WTC11 (cell line): ENCODE measurements at regions not wholly inside any gene's neighbourhood (a gene's known extent, or its start where the extent isn't known, plus 50 kb on each side); places are given as distances from the start of the nearest gene placed in this dataset.

Experiments
- ATAC-seq: fragments of 200-7000 bp; cut with Tn5 transposase; 2 replicates; pipeline ENCODE4 v1.10.0; 2021; ENCODE audit warnings: mild to moderate bottlenecking, moderate library complexity
- CTCF ChIA-PET: fragments of 300-600 bp; sonication (Branson Sonifier 250); formaldehyde crosslinking; loops from one replicate; lab custom pipeline; 2021; ENCODE audit warnings: antibody characterized with exemption; lab: Charles Lee
- POLR2A ChIA-PET: fragments of 350-600 bp; sonication (Branson Sonifier 250); formaldehyde crosslinking; loops from one replicate; lab custom pipeline; 2021; ENCODE audit warnings: antibody characterized with exemption; lab: Charles Lee
- DNase-seq: peaks from one replicate; pipeline ENCODE4 v3.0.0; 2021; ENCODE audit warnings: low spot score
- H3K27ac Mint-ChIP-seq: 2 replicates; pipeline ENCODE4 v1.8.0; 2021; ENCODE audit warnings: mixed read lengths
- H3K27me3 Mint-ChIP-seq: 2 replicates; pipeline ENCODE4 v1.8.0; 2021; ENCODE audit warnings: low read depth, mild to moderate bottlenecking, moderate library complexity, mixed read lengths
- H3K36me3 Mint-ChIP-seq: 2 replicates; pipeline ENCODE4 v1.8.0; 2021; ENCODE audit warnings: mixed read lengths
- H3K4me1 Mint-ChIP-seq: 2 replicates; pipeline ENCODE4 v1.8.0; 2022; ENCODE audit warnings: mixed read lengths
- H3K4me3 Mint-ChIP-seq: 2 replicates; pipeline ENCODE4 v1.8.0; 2021; ENCODE audit warnings: mild to moderate bottlenecking, moderate library complexity, mixed read lengths
- H3K9me3 Mint-ChIP-seq: 2 replicates; pipeline ENCODE4 v1.8.0; 2021; ENCODE audit warnings: mixed read lengths
- FOXJ3 ChIP-seq: sonication (generic); formaldehyde crosslinking; IDR thresholded peaks from 2 replicates; pipeline ENCODE4 v1.9.0; 2021; ENCODE audit warnings: missing genetic modification reagents, mild to moderate bottlenecking, borderline replicate concordance
- JUN ChIP-seq: sonication (generic); formaldehyde crosslinking; IDR thresholded peaks from 2 replicates; pipeline ENCODE4 v1.8.0; 2023; ENCODE audit warnings: mild to moderate bottlenecking, missing genetic modification reagents
- MYBL2 ChIP-seq: sonication (generic); formaldehyde crosslinking; IDR thresholded peaks from 2 replicates; pipeline ENCODE4 v1.8.1; 2023; ENCODE audit warnings: mild to moderate bottlenecking, moderate library complexity, missing genetic modification reagents
- NFE2L1 ChIP-seq: sonication (generic); formaldehyde crosslinking; IDR thresholded peaks from 2 replicates; pipeline ENCODE4 v1.8.1; 2023; ENCODE audit warnings: missing genetic modification reagents
- NFYB ChIP-seq: sonication (generic); formaldehyde crosslinking; conservative IDR thresholded peaks from 2 replicates; pipeline ENCODE4 v1.8.0; 2022; ENCODE audit warnings: low read depth, missing genetic modification reagents
- RELA ChIP-seq: sonication (generic); formaldehyde crosslinking; IDR thresholded peaks from 2 replicates; pipeline ENCODE4 v1.8.1; 2022; ENCODE audit warnings: missing genetic modification reagents, mild to moderate bottlenecking, borderline replicate concordance
- RORB ChIP-seq: fragments of 250-450 bp; sonication (Bioruptor Pico); IDR thresholded peaks from 2 replicates; pipeline ENCODE4 v1.9.0; 2021; ENCODE audit warnings: mild to moderate bottlenecking
- SMAD4 ChIP-seq: sonication (generic); formaldehyde crosslinking; IDR thresholded peaks from 2 replicates; pipeline ENCODE4 v1.8.0; 2022; ENCODE audit warnings: mild to moderate bottlenecking, missing genetic modification reagents
- SP1 ChIP-seq: sonication (generic); formaldehyde crosslinking; conservative IDR thresholded peaks from 2 replicates; pipeline ENCODE4 v1.8.1; 2022; ENCODE audit warnings: missing genetic modification reagents
- TCF7 ChIP-seq: sonication (generic); formaldehyde crosslinking; IDR thresholded peaks from 2 replicates; pipeline ENCODE4 v1.8.0; 2022; ENCODE audit warnings: mild to moderate bottlenecking, low read depth, missing genetic modification reagents, moderate library complexity
- ZNF138 ChIP-seq: sonication (generic); formaldehyde crosslinking; conservative IDR thresholded peaks from 2 replicates; pipeline ENCODE4 v1.8.1; 2022; ENCODE audit warnings: mild to moderate bottlenecking, moderate library complexity, missing genetic modification reagents
- ZNF232 ChIP-seq: sonication (generic); formaldehyde crosslinking; IDR thresholded peaks from 2 replicates; pipeline ENCODE4 v1.8.0; 2022; ENCODE audit warnings: mild to moderate bottlenecking, missing genetic modification reagents
- TF ChIP-seq, protein P1 (sequence below): fragments of 250-450 bp; sonication (Bioruptor Pico); IDR thresholded peaks from 2 replicates; pipeline ENCODE4 v1.9.0; 2021; ENCODE audit warnings: moderate library complexity, mild to moderate bottlenecking, inconsistent platforms, borderline replicate concordance
- TF ChIP-seq, protein P2 (sequence below): sonication (generic); formaldehyde crosslinking; IDR thresholded peaks from 2 replicates; pipeline ENCODE4 v1.8.1; 2023; ENCODE audit warnings: mild to moderate bottlenecking, missing genetic modification reagents
- TF ChIP-seq, protein P3 (sequence below): fragments of 250-450 bp; sonication (Bioruptor Pico); IDR thresholded peaks from 2 replicates; pipeline ENCODE4 v1.9.0; 2021; ENCODE audit warnings: mild to moderate bottlenecking
- TF ChIP-seq, protein P4 (sequence below): sonication (generic); formaldehyde crosslinking; IDR thresholded peaks from 2 replicates; pipeline ENCODE4 v1.8.1; 2023; ENCODE audit warnings: mild to moderate bottlenecking, missing genetic modification reagents
- TF ChIP-seq, protein P5 (sequence below): sonication (generic); formaldehyde crosslinking; IDR thresholded peaks from 2 replicates; pipeline ENCODE4 v1.8.0; 2022; ENCODE audit warnings: mild to moderate bottlenecking, missing genetic modification reagents
- TF ChIP-seq, protein P6 (sequence below): sonication (generic); formaldehyde crosslinking; conservative IDR thresholded peaks from 2 replicates; pipeline ENCODE4 v1.8.1; 2023; ENCODE audit warnings: mild to moderate bottlenecking, low read depth, missing genetic modification reagents, moderate library complexity
- TF ChIP-seq, protein P7 (sequence below): sonication (generic); formaldehyde crosslinking; IDR thresholded peaks from 2 replicates; pipeline ENCODE4 v1.8.1; 2023; ENCODE audit warnings: mild to moderate bottlenecking, moderate library complexity, missing genetic modification reagents
- TF ChIP-seq, protein P8 (sequence below): sonication (generic); formaldehyde crosslinking; IDR thresholded peaks from 2 replicates; pipeline ENCODE4 v1.8.0; 2022; ENCODE audit warnings: missing genetic modification reagents

DNA sequence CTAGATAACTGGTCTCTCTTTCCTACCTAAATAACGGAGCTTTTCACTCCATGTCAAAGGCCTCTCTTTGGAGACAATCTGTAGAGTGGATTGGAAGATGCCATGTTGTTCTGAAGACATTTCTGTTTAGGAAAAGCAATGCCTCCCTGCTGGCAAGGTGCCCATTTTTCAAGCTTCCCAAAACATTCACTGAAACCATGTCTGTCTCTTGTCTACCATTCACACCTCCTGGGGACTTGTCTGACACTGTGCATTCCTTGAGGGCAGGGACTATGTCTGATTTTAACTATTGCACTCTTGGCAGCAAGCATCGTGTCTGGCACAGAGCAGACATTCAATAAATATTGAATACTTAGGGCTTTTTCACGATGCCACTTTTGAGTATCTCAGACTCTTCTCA, 528.9 kb upstream of the NRP1 start:
- Mint-ChIP-seq H3K9me3 (peaks cover 7% of the 10 kb centered on the region), H3K27me3 (no peaks in the 10 kb centered on the region; the same call in 1 of the 2 replicates), H3K36me3 (0 out of 2 replicates have a peak, but pooled peaks cover 2% of the 10 kb centered on the region), H3K27ac (no peak overlapping the region), H3K4me1 (peaks cover 29% of the 10 kb centered on the region), H3K4me3 (no peak overlapping the region)
- ATAC-seq: no peak
- no peak for DNase-seq
- TF ChIP-seq RELA: no peak
- no peak for TF ChIP-seq SMAD4
- TF ChIP-seq, protein P1, sequence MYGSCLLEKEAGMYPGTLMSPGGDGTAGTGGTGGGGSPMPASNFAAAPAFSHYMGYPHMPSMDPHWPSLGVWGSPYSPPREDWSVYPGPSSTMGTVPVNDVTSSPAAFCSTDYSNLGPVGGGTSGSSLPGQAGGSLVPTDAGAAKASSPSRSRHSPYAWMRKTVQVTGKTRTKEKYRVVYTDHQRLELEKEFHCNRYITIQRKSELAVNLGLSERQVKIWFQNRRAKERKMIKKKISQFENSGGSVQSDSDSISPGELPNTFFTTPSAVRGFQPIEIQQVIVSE (CRISPR knock-in tag): no peak
- TF ChIP-seq NFE2L1 (CRISPR knock-in tag): no peak
- no peak for TF ChIP-seq NFYB (CRISPR knock-in tag)
- TF ChIP-seq, protein P2, sequence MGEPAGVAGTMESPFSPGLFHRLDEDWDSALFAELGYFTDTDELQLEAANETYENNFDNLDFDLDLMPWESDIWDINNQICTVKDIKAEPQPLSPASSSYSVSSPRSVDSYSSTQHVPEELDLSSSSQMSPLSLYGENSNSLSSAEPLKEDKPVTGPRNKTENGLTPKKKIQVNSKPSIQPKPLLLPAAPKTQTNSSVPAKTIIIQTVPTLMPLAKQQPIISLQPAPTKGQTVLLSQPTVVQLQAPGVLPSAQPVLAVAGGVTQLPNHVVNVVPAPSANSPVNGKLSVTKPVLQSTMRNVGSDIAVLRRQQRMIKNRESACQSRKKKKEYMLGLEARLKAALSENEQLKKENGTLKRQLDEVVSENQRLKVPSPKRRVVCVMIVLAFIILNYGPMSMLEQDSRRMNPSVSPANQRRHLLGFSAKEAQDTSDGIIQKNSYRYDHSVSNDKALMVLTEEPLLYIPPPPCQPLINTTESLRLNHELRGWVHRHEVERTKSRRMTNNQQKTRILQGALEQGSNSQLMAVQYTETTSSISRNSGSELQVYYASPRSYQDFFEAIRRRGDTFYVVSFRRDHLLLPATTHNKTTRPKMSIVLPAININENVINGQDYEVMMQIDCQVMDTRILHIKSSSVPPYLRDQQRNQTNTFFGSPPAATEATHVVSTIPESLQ (CRISPR knock-in tag): no peak
- TF ChIP-seq SP1: no peak
- no peak for TF ChIP-seq ZNF232
- TF ChIP-seq JUN (CRISPR knock-in tag): no peak
- TF ChIP-seq RORB (CRISPR knock-in tag): no peak
- CTCF ChIA-PET: no interaction called here
- POLR2A ChIA-PET: no interaction called here

DNA sequence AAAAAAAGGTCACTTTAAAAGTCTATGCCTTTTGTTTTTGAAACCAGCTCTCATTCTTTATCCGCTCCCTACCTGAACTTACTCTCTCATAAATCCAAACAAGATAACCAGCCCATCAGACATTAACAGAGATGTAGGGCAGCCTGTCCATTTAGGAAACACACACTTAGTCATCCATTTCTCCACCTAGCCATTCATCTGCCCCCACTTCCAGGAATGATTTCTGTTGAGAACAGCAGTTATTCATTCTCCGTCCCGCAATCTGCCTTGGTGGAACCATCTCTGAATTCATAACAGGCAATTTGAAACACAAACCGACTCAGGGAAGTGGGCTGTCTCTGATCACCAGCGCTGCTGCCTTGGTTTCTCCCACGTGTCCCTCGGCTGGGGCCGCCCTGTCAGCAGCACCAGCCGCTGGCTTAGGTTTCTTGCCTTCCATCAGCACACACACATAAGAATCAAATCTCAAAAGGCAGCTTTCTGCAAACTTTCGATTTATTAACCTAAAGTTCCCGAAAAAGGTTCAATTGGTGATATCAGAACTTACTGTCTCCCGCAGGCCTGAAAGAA, 528.2 kb upstream of the NRP1 start:
- no peak for ATAC-seq
- no peak overlapping the region for H3K4me3 Mint-ChIP-seq
- H3K9me3 Mint-ChIP-seq: peaks cover 7% of the 10 kb centered on the region
- H3K27me3 Mint-ChIP-seq: no peaks in the 10 kb centered on the region; the same call in 1 of the 2 replicates
- no peak for DNase-seq
- peaks cover 29% of the 10 kb centered on the region for H3K4me1 Mint-ChIP-seq
- H3K27ac Mint-ChIP-seq: no peak overlapping the region
- CTCF ChIA-PET: no interaction called here
- 0 out of 2 replicates have a peak, but pooled peaks cover 2% of the 10 kb centered on the region for H3K36me3 Mint-ChIP-seq
- POLR2A ChIA-PET: no interaction called here
- TF ChIP-seq TCF7 (CRISPR knock-in tag) (no peak), FOXJ3 (no peak), RORB (CRISPR knock-in tag) (no peak), MYBL2 (CRISPR knock-in tag) (no peak), ZNF138 (no peak)
- TF ChIP-seq, protein P3, sequence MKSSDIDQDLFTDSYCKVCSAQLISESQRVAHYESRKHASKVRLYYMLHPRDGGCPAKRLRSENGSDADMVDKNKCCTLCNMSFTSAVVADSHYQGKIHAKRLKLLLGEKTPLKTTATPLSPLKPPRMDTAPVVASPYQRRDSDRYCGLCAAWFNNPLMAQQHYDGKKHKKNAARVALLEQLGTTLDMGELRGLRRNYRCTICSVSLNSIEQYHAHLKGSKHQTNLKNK: no peak
- TF ChIP-seq, protein P4, sequence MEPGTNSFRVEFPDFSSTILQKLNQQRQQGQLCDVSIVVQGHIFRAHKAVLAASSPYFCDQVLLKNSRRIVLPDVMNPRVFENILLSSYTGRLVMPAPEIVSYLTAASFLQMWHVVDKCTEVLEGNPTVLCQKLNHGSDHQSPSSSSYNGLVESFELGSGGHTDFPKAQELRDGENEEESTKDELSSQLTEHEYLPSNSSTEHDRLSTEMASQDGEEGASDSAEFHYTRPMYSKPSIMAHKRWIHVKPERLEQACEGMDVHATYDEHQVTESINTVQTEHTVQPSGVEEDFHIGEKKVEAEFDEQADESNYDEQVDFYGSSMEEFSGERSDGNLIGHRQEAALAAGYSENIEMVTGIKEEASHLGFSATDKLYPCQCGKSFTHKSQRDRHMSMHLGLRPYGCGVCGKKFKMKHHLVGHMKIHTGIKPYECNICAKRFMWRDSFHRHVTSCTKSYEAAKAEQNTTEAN (CRISPR knock-in tag): no peak
- TF ChIP-seq, protein P5, sequence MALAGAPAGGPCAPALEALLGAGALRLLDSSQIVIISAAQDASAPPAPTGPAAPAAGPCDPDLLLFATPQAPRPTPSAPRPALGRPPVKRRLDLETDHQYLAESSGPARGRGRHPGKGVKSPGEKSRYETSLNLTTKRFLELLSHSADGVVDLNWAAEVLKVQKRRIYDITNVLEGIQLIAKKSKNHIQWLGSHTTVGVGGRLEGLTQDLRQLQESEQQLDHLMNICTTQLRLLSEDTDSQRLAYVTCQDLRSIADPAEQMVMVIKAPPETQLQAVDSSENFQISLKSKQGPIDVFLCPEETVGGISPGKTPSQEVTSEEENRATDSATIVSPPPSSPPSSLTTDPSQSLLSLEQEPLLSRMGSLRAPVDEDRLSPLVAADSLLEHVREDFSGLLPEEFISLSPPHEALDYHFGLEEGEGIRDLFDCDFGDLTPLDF (CRISPR knock-in tag): no peak
- TF ChIP-seq, protein P6, sequence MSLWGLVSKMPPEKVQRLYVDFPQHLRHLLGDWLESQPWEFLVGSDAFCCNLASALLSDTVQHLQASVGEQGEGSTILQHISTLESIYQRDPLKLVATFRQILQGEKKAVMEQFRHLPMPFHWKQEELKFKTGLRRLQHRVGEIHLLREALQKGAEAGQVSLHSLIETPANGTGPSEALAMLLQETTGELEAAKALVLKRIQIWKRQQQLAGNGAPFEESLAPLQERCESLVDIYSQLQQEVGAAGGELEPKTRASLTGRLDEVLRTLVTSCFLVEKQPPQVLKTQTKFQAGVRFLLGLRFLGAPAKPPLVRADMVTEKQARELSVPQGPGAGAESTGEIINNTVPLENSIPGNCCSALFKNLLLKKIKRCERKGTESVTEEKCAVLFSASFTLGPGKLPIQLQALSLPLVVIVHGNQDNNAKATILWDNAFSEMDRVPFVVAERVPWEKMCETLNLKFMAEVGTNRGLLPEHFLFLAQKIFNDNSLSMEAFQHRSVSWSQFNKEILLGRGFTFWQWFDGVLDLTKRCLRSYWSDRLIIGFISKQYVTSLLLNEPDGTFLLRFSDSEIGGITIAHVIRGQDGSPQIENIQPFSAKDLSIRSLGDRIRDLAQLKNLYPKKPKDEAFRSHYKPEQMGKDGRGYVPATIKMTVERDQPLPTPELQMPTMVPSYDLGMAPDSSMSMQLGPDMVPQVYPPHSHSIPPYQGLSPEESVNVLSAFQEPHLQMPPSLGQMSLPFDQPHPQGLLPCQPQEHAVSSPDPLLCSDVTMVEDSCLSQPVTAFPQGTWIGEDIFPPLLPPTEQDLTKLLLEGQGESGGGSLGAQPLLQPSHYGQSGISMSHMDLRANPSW: no peak
- TF ChIP-seq, protein P7, sequence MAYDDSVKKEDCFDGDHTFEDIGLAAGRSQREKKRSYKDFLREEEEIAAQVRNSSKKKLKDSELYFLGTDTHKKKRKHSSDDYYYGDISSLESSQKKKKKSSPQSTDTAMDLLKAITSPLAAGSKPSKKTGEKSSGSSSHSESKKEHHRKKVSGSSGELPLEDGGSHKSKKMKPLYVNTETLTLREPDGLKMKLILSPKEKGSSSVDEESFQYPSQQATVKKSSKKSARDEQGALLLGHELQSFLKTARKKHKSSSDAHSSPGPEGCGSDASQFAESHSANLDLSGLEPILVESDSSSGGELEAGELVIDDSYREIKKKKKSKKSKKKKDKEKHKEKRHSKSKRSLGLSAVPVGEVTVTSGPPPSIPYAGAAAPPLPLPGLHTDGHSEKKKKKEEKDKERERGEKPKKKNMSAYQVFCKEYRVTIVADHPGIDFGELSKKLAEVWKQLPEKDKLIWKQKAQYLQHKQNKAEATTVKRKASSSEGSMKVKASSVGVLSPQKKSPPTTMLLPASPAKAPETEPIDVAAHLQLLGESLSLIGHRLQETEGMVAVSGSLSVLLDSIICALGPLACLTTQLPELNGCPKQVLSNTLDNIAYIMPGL (CRISPR knock-in tag): no peak
- TF ChIP-seq, protein P8, sequence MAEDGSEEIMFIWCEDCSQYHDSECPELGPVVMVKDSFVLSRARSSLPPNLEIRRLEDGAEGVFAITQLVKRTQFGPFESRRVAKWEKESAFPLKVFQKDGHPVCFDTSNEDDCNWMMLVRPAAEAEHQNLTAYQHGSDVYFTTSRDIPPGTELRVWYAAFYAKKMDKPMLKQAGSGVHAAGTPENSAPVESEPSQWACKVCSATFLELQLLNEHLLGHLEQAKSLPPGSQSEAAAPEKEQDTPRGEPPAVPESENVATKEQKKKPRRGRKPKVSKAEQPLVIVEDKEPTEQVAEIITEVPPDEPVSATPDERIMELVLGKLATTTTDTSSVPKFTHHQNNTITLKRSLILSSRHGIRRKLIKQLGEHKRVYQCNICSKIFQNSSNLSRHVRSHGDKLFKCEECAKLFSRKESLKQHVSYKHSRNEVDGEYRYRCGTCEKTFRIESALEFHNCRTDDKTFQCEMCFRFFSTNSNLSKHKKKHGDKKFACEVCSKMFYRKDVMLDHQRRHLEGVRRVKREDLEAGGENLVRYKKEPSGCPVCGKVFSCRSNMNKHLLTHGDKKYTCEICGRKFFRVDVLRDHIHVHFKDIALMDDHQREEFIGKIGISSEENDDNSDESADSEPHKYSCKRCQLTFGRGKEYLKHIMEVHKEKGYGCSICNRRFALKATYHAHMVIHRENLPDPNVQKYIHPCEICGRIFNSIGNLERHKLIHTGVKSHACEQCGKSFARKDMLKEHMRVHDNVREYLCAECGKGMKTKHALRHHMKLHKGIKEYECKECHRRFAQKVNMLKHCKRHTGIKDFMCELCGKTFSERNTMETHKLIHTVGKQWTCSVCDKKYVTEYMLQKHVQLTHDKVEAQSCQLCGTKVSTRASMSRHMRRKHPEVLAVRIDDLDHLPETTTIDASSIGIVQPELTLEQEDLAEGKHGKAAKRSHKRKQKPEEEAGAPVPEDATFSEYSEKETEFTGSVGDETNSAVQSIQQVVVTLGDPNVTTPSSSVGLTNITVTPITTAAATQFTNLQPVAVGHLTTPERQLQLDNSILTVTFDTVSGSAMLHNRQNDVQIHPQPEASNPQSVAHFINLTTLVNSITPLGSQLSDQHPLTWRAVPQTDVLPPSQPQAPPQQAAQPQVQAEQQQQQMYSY (CRISPR knock-in tag): no peak
